ENCODE measurements at regions not wholly inside any gene's neighbourhood (a gene's known extent, or its start where the extent isn't known, plus 50 kb on each side); places are given as distances from the start of the nearest gene placed in this dataset.
A peak's percentile ranks its signal among the peaks of the same experiment; 100 is the strongest.

GRCh38 chr20:60064554-60065196 lies 106.5 kb downstream of the CDH26 start:
- ATAC-seq (no peak), DNase-seq (ENCODE audit: low spot score in 2 of 2) (no peak)
- peak overlapping the region in 1 of 2 donors; percentile 74 for H3K27ac Mint-ChIP-seq
- H3K36me3 Mint-ChIP-seq = no peaks in the 10 kb centered on the region
- no peaks in the 10 kb centered on the region for H3K9me3 Mint-ChIP-seq

- Mint-ChIP-seq H3K36me3 (no peaks in the 10 kb centered on the region), H3K9me3 (no peaks in the 10 kb centered on the region), H3K27ac (no peak overlapping the region)
- no peak for ATAC-seq
- no peak for DNase-seq (ENCODE audit: low spot score in 2 of 2)
Measured at GRCh38 chr20:60065741-60066437, 107.7 kb downstream of the CDH26 start.

- no peaks in the 10 kb centered on the region for H3K36me3 Mint-ChIP-seq
- H3K27ac Mint-ChIP-seq = no peak overlapping the region
- no peak for ATAC-seq
- H3K9me3 Mint-ChIP-seq = no peaks in the 10 kb centered on the region
- DNase-seq (ENCODE audit: low spot score in 2 of 2) = no peak
Measured at GRCh38 chr20:60066438-60066823, 108.2 kb downstream of the CDH26 start.

- DNase-seq (ENCODE audit: low spot score in 2 of 2) = no peak
- no peaks in the 10 kb centered on the region for H3K36me3 Mint-ChIP-seq
- H3K27ac Mint-ChIP-seq = no peak overlapping the region
- H3K9me3 Mint-ChIP-seq = no peaks in the 10 kb centered on the region
- ATAC-seq = no peak
Measured at GRCh38 chr20:60068509-60068908, 110.3 kb downstream of the CDH26 start.

GRCh38 chr20:60069656-60070055 lies 111.4 kb downstream of the CDH26 start:
- Mint-ChIP-seq H3K36me3 (no peaks in the 10 kb centered on the region), H3K27ac (no peak overlapping the region), H3K9me3 (no peaks in the 10 kb centered on the region)
- DNase-seq (ENCODE audit: low spot score in 2 of 2) = no peak
- no peak for ATAC-seq

- H3K9me3 Mint-ChIP-seq = no peaks in the 10 kb centered on the region
- DNase-seq (ENCODE audit: low spot score in 2 of 2) (no peak), ATAC-seq (no peak)
- H3K36me3 Mint-ChIP-seq = no peaks in the 10 kb centered on the region
- no peak overlapping the region for H3K27ac Mint-ChIP-seq
Measured at GRCh38 chr20:60070791-60071190, 112.6 kb downstream of the CDH26 start.

- Mint-ChIP-seq H3K27ac (no peak overlapping the region), H3K9me3 (no peaks in the 10 kb centered on the region), H3K36me3 (no peaks in the 10 kb centered on the region)
- ATAC-seq = no peak
- no peak for DNase-seq (ENCODE audit: low spot score in 2 of 2)
Measured at GRCh38 chr20:60071965-60072364, 113.7 kb downstream of the CDH26 start.

GRCh38 chr20:60073086-60073485 lies 114.9 kb downstream of the CDH26 start:
- DNase-seq (ENCODE audit: low spot score in 2 of 2) = peak in 1 of 2 donors; percentile 4
- H3K27ac Mint-ChIP-seq = no peak overlapping the region
- H3K9me3 Mint-ChIP-seq = no peaks in the 10 kb centered on the region
- no peak for ATAC-seq
- H3K36me3 Mint-ChIP-seq = no peaks in the 10 kb centered on the region

- no peaks in the 10 kb centered on the region for H3K9me3 Mint-ChIP-seq
- ATAC-seq (no peak), DNase-seq (ENCODE audit: low spot score in 2 of 2) (no peak)
- H3K36me3 Mint-ChIP-seq = no peaks in the 10 kb centered on the region
- no peak overlapping the region for H3K27ac Mint-ChIP-seq
Measured at GRCh38 chr20:60073504-60073903, 115.3 kb downstream of the CDH26 start.

- Mint-ChIP-seq H3K9me3 (no peaks in the 10 kb centered on the region), H3K27ac (no peak overlapping the region), H3K36me3 (no peaks in the 10 kb centered on the region)
- no peak for ATAC-seq
- no peak for DNase-seq (ENCODE audit: low spot score in 2 of 2)
Measured at GRCh38 chr20:60074276-60074675, 116.1 kb downstream of the CDH26 start.

GRCh38 chr20:60078351-60079250 lies 120.4 kb downstream of the CDH26 start:
- H3K9me3 Mint-ChIP-seq = no peaks in the 10 kb centered on the region
- H3K27ac Mint-ChIP-seq = peak overlapping the region in 1 of 2 donors; percentile 19
- DNase-seq (ENCODE audit: low spot score in 2 of 2) = no peak
- H3K36me3 Mint-ChIP-seq = no peaks in the 10 kb centered on the region
- no peak for ATAC-seq

GRCh38 chr20:60080401-60080800 lies 122.2 kb downstream of the CDH26 start:
- H3K36me3 Mint-ChIP-seq = no peaks in the 10 kb centered on the region
- H3K27ac Mint-ChIP-seq = no peak overlapping the region
- DNase-seq (ENCODE audit: low spot score in 2 of 2) (no peak), ATAC-seq (no peak)
- no peaks in the 10 kb centered on the region for H3K9me3 Mint-ChIP-seq

- H3K9me3 Mint-ChIP-seq = no peaks in the 10 kb centered on the region
- ATAC-seq (no peak), DNase-seq (ENCODE audit: low spot score in 2 of 2) (no peak)
- H3K36me3 Mint-ChIP-seq = no peaks in the 10 kb centered on the region
- H3K27ac Mint-ChIP-seq = no peak overlapping the region
Measured at GRCh38 chr20:60085551-60086132, 127.4 kb downstream of the CDH26 start.

GRCh38 chr20:60086821-60087562 lies 128.8 kb downstream of the CDH26 start:
- no peak for ATAC-seq
- H3K27ac Mint-ChIP-seq = no peak overlapping the region
- no peaks in the 10 kb centered on the region for H3K36me3 Mint-ChIP-seq
- no peaks in the 10 kb centered on the region for H3K9me3 Mint-ChIP-seq
- DNase-seq (ENCODE audit: low spot score in 2 of 2) = no peak

GRCh38 chr20:60087563-60088105 lies 129.4 kb downstream of the CDH26 start:
- Mint-ChIP-seq H3K9me3 (no peaks in the 10 kb centered on the region), H3K36me3 (no peaks in the 10 kb centered on the region), H3K27ac (no peak overlapping the region)
- DNase-seq (ENCODE audit: low spot score in 2 of 2) (no peak), ATAC-seq (no peak)

- ATAC-seq (no peak), DNase-seq (ENCODE audit: low spot score in 2 of 2) (no peak)
- Mint-ChIP-seq H3K36me3 (no peaks in the 10 kb centered on the region), H3K9me3 (no peaks in the 10 kb centered on the region), H3K27ac (no peak overlapping the region)
Measured at GRCh38 chr20:60088236-60088635, 130.0 kb downstream of the CDH26 start.

Measured in activated naive CD4-positive, alpha-beta T cell treated with anti-CD3 and anti-CD28 coated beads, Interleukin-2, amount 50 U/mL, for 72 hours (primary cell).